ENCODE measurements at regions not wholly inside any gene's neighbourhood (a gene's known extent, or its start where the extent isn't known, plus 50 kb on each side); places are given as distances from the start of the nearest gene placed in this dataset.

DNA sequence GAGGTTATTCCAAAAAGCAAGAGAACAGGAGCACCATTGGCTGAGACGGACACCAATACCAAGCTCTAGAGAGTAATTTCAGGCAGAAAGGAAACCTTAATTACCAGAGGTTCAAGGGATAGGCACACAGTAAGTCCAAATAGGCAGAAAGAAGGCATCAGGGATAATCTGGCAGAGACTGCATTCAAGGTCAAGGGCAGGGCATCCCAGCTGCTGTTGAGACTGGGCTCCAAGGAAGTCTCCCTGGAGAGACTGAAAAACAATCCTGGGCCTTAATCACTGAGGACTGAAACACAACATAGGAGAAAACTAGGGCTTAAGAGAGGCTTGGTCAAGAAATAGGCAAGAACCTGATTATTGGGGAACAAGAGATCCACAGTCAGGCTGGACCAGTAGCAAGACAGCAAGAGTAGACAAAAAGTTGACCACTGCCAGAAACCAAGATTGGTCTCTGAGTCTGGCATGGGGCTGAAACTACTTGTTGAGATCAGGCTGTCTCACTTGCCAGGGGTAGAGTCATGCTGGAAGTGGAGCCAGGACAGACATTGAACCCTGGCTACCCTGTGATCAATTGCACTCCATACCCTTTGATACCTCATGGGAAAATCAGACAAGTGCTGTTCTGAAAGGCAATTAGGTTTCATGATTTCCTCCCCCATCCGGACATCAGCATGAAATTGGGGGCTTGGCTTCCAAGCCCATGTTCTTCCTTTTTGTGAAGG is 193.2 kb upstream of the TNP1 start:
- no peak overlapping the region for H3K9ac ChIP-seq
- no peaks in the 10 kb centered on the region for H3K27me3 ChIP-seq (ENCODE audit: control insufficient read depth, insufficient read depth, low read length)
- H3K27ac ChIP-seq: no peak overlapping the region
- TF ChIP-seq, protein P1, sequence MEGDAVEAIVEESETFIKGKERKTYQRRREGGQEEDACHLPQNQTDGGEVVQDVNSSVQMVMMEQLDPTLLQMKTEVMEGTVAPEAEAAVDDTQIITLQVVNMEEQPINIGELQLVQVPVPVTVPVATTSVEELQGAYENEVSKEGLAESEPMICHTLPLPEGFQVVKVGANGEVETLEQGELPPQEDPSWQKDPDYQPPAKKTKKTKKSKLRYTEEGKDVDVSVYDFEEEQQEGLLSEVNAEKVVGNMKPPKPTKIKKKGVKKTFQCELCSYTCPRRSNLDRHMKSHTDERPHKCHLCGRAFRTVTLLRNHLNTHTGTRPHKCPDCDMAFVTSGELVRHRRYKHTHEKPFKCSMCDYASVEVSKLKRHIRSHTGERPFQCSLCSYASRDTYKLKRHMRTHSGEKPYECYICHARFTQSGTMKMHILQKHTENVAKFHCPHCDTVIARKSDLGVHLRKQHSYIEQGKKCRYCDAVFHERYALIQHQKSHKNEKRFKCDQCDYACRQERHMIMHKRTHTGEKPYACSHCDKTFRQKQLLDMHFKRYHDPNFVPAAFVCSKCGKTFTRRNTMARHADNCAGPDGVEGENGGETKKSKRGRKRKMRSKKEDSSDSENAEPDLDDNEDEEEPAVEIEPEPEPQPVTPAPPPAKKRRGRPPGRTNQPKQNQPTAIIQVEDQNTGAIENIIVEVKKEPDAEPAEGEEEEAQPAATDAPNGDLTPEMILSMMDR (IDR thresholded peaks at IDR 0.05): no peak
- H3K36me3 ChIP-seq (ENCODE audit: control insufficient read depth, insufficient read depth, low read length): no peaks in the 10 kb centered on the region
- H3K9me3 ChIP-seq (ENCODE audit: control insufficient read depth, low read length): no peaks in the 10 kb centered on the region
- no peak overlapping the region for H2AFZ ChIP-seq
- H3K4me2 ChIP-seq (ENCODE audit: low read length): no peak overlapping the region
- H3K79me2 ChIP-seq: no peaks in the 10 kb centered on the region
- H3K4me3 ChIP-seq (ENCODE audit: low read depth, low read length): no peak overlapping the region
- no peaks in the 10 kb centered on the region for H3K4me1 ChIP-seq

DNA sequence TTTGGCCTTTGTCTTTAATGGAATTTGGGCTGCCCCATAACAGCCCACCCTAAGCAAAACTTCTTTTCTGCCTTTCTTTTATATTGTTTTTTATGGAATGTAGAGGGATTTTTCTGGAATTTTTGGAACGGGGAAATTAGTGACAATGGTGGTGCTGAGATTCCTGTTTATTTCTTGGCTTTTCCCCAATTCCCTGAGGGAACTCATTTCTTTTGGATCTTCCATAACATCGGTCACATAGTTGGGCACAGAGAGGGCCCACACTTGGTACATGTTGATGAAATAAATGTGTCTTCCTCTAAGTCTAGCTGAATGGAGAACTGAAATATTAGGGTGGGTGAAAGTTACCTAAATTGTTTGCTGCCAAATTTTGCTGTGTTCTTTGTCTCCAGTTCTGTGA is 191.6 kb upstream of the TNP1 start:
- Histone ChIP-seq H2AFZ (no peak overlapping the region), H3K27ac (no peak overlapping the region), H3K36me3 (ENCODE audit: control insufficient read depth, insufficient read depth, low read length) (no peaks in the 10 kb centered on the region), H3K4me1 (no peaks in the 10 kb centered on the region), H3K27me3 (ENCODE audit: control insufficient read depth, insufficient read depth, low read length) (no peaks in the 10 kb centered on the region), H3K9me3 (ENCODE audit: control insufficient read depth, low read length) (no peaks in the 10 kb centered on the region), H3K9ac (no peak overlapping the region), H3K4me3 (ENCODE audit: low read depth, low read length) (no peak overlapping the region), H3K79me2 (no peaks in the 10 kb centered on the region), H3K4me2 (ENCODE audit: low read length) (no peak overlapping the region)
- TF ChIP-seq, protein P1 (IDR thresholded peaks at IDR 0.05): no peak

DNA sequence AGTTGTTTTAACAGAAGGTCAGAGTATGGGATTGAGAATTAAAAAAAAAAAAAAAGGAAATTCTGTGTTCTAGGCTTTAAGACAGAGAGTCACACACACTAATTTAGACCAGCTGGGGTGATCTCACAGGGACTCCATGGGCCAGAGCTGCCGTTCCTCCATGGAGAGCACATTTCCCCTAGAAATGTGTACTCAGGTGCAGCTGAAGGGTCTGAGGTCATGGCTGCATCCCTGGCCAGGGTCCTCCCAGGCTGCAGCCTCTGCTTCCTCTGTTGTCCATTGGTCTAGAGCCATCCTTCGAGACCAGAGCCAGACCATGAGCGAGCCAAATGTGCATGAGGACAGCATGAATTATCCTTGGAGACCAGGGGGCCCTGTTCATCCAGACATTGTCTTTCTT is 190.1 kb upstream of the TNP1 start:
- Histone ChIP-seq H3K27me3 (ENCODE audit: control insufficient read depth, insufficient read depth, low read length) (no peaks in the 10 kb centered on the region), H3K27ac (no peak overlapping the region), H2AFZ (no peak overlapping the region), H3K4me3 (ENCODE audit: low read depth, low read length) (no peak overlapping the region), H3K9me3 (ENCODE audit: control insufficient read depth, low read length) (no peaks in the 10 kb centered on the region), H3K36me3 (ENCODE audit: control insufficient read depth, insufficient read depth, low read length) (no peaks in the 10 kb centered on the region), H3K4me1 (no peaks in the 10 kb centered on the region), H3K79me2 (no peaks in the 10 kb centered on the region), H3K9ac (no peak overlapping the region), H3K4me2 (ENCODE audit: low read length) (no peak overlapping the region)
- TF ChIP-seq, protein P1 (IDR thresholded peaks at IDR 0.05): no peak

DNA sequence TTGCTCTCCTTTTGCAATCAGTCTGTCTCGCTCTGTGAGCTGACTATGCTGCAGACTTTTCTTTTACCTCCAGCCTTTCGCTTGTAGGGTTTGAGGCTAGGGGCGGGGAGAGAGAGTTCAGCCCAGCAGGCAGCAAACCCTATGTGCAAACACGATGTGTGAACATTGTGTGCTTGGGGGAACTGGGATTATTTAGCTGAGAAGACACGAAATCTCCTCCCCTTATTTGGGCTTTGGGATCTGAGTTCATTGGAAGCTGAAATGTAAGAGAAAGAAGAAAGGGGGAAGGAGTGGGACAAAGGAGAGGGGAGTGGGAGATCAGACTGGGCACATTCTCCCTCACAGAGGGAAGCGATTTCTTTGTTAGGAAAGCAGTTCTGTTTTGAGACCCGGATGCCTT is 189.6 kb upstream of the TNP1 start:
- TF ChIP-seq, protein P1 (IDR thresholded peaks at IDR 0.05): no peak
- H3K27ac ChIP-seq: no peak overlapping the region

DNA sequence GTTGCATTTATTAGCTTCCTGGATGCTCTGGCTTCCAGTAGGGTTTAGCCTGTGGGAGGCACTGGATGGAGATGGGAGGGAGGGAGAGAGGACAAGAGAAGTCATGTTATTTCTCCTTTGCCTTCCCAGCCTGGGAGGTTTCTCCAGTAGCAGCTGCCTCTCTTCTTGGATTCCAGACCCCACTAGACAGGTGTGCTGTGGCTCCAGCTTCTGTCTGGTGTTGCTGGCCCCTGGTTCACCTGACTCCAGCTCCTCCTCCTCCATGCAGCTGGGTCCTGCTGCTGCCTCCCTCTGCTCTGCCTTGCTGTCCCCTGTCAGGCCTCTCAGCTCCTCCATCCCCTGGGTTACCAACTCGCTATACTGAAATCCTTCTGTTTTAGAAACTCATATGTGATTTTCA is 188.9 kb upstream of the TNP1 start:
- no peak overlapping the region for H3K27ac ChIP-seq
- TF ChIP-seq, protein P1 (IDR thresholded peaks at IDR 0.05): no peak
- no peaks in the 10 kb centered on the region for H3K9me3 ChIP-seq (ENCODE audit: control insufficient read depth, low read length)
- H3K27me3 ChIP-seq (ENCODE audit: control insufficient read depth, insufficient read depth, low read length): no peaks in the 10 kb centered on the region
- H3K4me1 ChIP-seq: no peaks in the 10 kb centered on the region
- H3K4me3 ChIP-seq (ENCODE audit: low read depth, low read length): no peak overlapping the region
- no peaks in the 10 kb centered on the region for H3K36me3 ChIP-seq (ENCODE audit: control insufficient read depth, insufficient read depth, low read length)
- no peak overlapping the region for H3K9ac ChIP-seq
- no peak overlapping the region for H2AFZ ChIP-seq
- H3K79me2 ChIP-seq: no peaks in the 10 kb centered on the region
- H3K4me2 ChIP-seq (ENCODE audit: low read length): no peak overlapping the region

More for the DNA sequence above, 189.6 kb upstream of the TNP1 start:
- Histone ChIP-seq H3K4me1 (no peaks in the 10 kb centered on the region), H2AFZ (no peak overlapping the region), H3K9ac (no peak overlapping the region), H3K36me3 (ENCODE audit: control insufficient read depth, insufficient read depth, low read length) (no peaks in the 10 kb centered on the region), H3K79me2 (no peaks in the 10 kb centered on the region), H3K9me3 (ENCODE audit: control insufficient read depth, low read length) (no peaks in the 10 kb centered on the region), H3K27me3 (ENCODE audit: control insufficient read depth, insufficient read depth, low read length) (no peaks in the 10 kb centered on the region), H3K4me2 (ENCODE audit: low read length) (no peak overlapping the region), H3K4me3 (ENCODE audit: low read depth, low read length) (no peak overlapping the region)
